ENCODE measurements at regions not wholly inside any gene's neighbourhood (a gene's known extent, or its start where the extent isn't known, plus 50 kb on each side); places are given as distances from the start of the nearest gene placed in this dataset.

DNA sequence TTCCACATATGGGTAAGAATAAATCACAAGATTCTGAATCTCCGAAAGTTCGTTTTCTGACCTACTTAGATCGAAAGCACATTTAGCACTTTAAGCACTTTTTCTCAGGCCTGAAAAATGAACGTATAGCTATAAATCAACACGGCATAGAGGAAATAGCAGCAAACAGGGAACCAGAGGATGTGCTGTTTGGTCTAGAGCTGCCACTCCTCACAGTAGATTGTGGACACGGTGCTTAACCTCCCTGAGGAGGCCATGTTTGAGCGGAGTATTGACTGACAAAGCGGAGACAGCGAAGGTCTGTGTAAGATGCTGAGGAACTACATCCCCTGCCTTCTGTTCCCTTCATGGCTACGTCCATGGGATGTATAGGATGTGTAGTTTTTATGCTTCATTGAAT, 452.8 kb upstream of the NCAM2 start:
- Histone ChIP-seq H3K27me3 (ENCODE audit: insufficient read depth, low read length) (no peaks in the 10 kb centered on the region), H3K4me3 (ENCODE audit: insufficient read depth, low read depth, low read length) (no peak overlapping the region), H3K9ac (ENCODE audit: low read length) (no peak overlapping the region), H3K4me2 (ENCODE audit: low read length) (no peak overlapping the region), H3K79me2 (ENCODE audit: insufficient read depth, low read length) (no peaks in the 10 kb centered on the region), H2AFZ (ENCODE audit: low read depth, low read length) (no peak overlapping the region), H3K27ac (ENCODE audit: low read depth, low read length) (no peak overlapping the region), H3K9me3 (ENCODE audit: insufficient read depth, low read depth, low read length) (no peaks in the 10 kb centered on the region), H3K36me3 (ENCODE audit: insufficient read depth, low read length) (no peaks in the 10 kb centered on the region), H4K20me1 (ENCODE audit: insufficient read depth, low read length) (no peaks in the 10 kb centered on the region), H3K4me1 (ENCODE audit: insufficient read depth, low read length) (no peaks in the 10 kb centered on the region)
- Mint-ChIP-seq H3K4me3 (ENCODE audit: unreplicated experiment) (no peak overlapping the region), H3K4me1 (ENCODE audit: low read depth, unreplicated experiment) (no peaks in the 10 kb centered on the region), H3K27me3 (ENCODE audit: low read depth, unreplicated experiment) (no peaks in the 10 kb centered on the region), H3K36me3 (ENCODE audit: low read depth, unreplicated experiment) (no peaks in the 10 kb centered on the region), H3K9me3 (ENCODE audit: unreplicated experiment) (no peaks in the 10 kb centered on the region), H3K27ac (ENCODE audit: unreplicated experiment) (no peak overlapping the region)
- DNase-seq (ENCODE audit: low read depth) (no peak), FAIRE-seq (no peak)
- no peak for TF ChIP-seq EZH2 (IDR thresholded peaks at IDR 0.05; ENCODE audit: insufficient read depth, low read length)
- TF ChIP-seq, protein P1, sequence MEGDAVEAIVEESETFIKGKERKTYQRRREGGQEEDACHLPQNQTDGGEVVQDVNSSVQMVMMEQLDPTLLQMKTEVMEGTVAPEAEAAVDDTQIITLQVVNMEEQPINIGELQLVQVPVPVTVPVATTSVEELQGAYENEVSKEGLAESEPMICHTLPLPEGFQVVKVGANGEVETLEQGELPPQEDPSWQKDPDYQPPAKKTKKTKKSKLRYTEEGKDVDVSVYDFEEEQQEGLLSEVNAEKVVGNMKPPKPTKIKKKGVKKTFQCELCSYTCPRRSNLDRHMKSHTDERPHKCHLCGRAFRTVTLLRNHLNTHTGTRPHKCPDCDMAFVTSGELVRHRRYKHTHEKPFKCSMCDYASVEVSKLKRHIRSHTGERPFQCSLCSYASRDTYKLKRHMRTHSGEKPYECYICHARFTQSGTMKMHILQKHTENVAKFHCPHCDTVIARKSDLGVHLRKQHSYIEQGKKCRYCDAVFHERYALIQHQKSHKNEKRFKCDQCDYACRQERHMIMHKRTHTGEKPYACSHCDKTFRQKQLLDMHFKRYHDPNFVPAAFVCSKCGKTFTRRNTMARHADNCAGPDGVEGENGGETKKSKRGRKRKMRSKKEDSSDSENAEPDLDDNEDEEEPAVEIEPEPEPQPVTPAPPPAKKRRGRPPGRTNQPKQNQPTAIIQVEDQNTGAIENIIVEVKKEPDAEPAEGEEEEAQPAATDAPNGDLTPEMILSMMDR (IDR thresholded peaks at IDR 0.05; ENCODE audit: insufficient read depth, low read depth, low read length), result no peak

DNA sequence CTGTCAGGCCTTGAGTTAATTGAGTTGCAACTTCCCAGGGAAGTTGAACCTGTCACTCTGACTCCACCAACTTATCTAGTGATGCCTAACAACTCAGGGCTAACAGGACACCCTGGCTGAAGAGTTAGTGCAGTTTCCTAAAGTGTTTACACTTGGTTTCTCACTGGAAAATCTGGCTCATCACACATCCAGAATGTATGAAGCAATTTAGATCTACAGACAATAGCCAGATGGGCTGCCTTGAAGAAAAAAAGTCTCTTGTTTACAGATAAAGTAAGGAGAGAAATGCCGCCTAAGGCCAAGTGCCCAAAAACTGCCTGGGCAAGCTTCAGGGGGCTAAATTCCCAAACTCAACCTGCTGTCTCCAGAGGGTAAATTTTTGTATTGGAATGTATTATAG, 446.3 kb upstream of the NCAM2 start:
- no peaks in the 10 kb centered on the region for H3K36me3 Mint-ChIP-seq (ENCODE audit: low read depth, unreplicated experiment)
- Histone ChIP-seq H3K27me3 (ENCODE audit: insufficient read depth, low read length) (no peaks in the 10 kb centered on the region), H4K20me1 (ENCODE audit: insufficient read depth, low read length) (no peaks in the 10 kb centered on the region), H3K9me3 (ENCODE audit: insufficient read depth, low read depth, low read length) (no peaks in the 10 kb centered on the region), H3K4me1 (ENCODE audit: insufficient read depth, low read length) (no peaks in the 10 kb centered on the region), H3K36me3 (ENCODE audit: insufficient read depth, low read length) (no peaks in the 10 kb centered on the region), H2AFZ (ENCODE audit: low read depth, low read length) (no peak overlapping the region), H3K9ac (ENCODE audit: low read length) (no peak overlapping the region), H3K4me3 (ENCODE audit: insufficient read depth, low read depth, low read length) (no peak overlapping the region), H3K79me2 (ENCODE audit: insufficient read depth, low read length) (no peaks in the 10 kb centered on the region), H3K4me2 (ENCODE audit: low read length) (no peak overlapping the region), H3K27ac (ENCODE audit: low read depth, low read length) (no peak overlapping the region)
- H3K4me1 Mint-ChIP-seq (ENCODE audit: low read depth, unreplicated experiment), result no peaks in the 10 kb centered on the region
- no peaks in the 10 kb centered on the region for H3K27me3 Mint-ChIP-seq (ENCODE audit: low read depth, unreplicated experiment)
- H3K27ac Mint-ChIP-seq (ENCODE audit: unreplicated experiment), result no peak overlapping the region
- H3K9me3 Mint-ChIP-seq (ENCODE audit: unreplicated experiment), result no peaks in the 10 kb centered on the region
- TF ChIP-seq, protein P1 (IDR thresholded peaks at IDR 0.05; ENCODE audit: insufficient read depth, low read depth, low read length), result no peak
- TF ChIP-seq EZH2 (IDR thresholded peaks at IDR 0.05; ENCODE audit: insufficient read depth, low read length), result no peak
- no peak for FAIRE-seq
- H3K4me3 Mint-ChIP-seq (ENCODE audit: unreplicated experiment), result no peak overlapping the region
- no peak for DNase-seq (ENCODE audit: low read depth)

DNA sequence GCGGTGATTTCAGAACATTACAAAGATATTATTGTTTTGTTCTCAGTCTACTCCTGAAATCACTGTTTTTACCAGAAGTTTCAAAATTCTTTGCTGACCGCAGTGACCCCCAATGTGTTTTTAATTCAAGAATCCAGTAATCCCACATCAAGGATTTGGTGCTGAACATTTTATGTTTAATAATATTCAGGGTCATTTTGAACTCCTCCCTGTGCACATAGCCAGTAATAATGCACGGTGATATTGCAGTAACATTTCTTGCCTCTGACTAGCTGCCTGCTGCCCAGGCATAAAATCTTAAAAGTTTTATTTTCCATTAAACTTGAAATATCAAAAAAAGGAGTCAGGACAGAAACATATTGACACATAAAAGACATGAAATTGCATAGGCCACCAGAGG, 443.4 kb upstream of the NCAM2 start:
- TF ChIP-seq, protein P1 (IDR thresholded peaks at IDR 0.05; ENCODE audit: insufficient read depth, low read depth, low read length), result no peak
- TF ChIP-seq EZH2 (IDR thresholded peaks at IDR 0.05; ENCODE audit: insufficient read depth, low read length), result no peak
- no peak for FAIRE-seq
- H3K4me3 Mint-ChIP-seq (ENCODE audit: unreplicated experiment), result no peak overlapping the region

More for the DNA sequence above, 443.4 kb upstream of the NCAM2 start:
- Mint-ChIP-seq H3K9me3 (ENCODE audit: unreplicated experiment) (no peaks in the 10 kb centered on the region), H3K27me3 (ENCODE audit: low read depth, unreplicated experiment) (no peaks in the 10 kb centered on the region), H3K27ac (ENCODE audit: unreplicated experiment) (no peak overlapping the region), H3K4me1 (ENCODE audit: low read depth, unreplicated experiment) (no peaks in the 10 kb centered on the region), H3K36me3 (ENCODE audit: low read depth, unreplicated experiment) (no peaks in the 10 kb centered on the region)
- H3K4me2 ChIP-seq (ENCODE audit: low read length), result no peak overlapping the region
- H3K27me3 ChIP-seq (ENCODE audit: insufficient read depth, low read length), result no peaks in the 10 kb centered on the region
- no peak overlapping the region for H2AFZ ChIP-seq (ENCODE audit: low read depth, low read length)
- H3K4me3 ChIP-seq (ENCODE audit: insufficient read depth, low read depth, low read length), result no peak overlapping the region
- H3K36me3 ChIP-seq (ENCODE audit: insufficient read depth, low read length), result no peaks in the 10 kb centered on the region
- no peaks in the 10 kb centered on the region for H3K79me2 ChIP-seq (ENCODE audit: insufficient read depth, low read length)
- no peak overlapping the region for H3K9ac ChIP-seq (ENCODE audit: low read length)
- no peaks in the 10 kb centered on the region for H3K4me1 ChIP-seq (ENCODE audit: insufficient read depth, low read length)
- H3K27ac ChIP-seq (ENCODE audit: low read depth, low read length), result no peak overlapping the region
- DNase-seq (ENCODE audit: low read depth), result no peak
- H4K20me1 ChIP-seq (ENCODE audit: insufficient read depth, low read length), result no peaks in the 10 kb centered on the region
- H3K9me3 ChIP-seq (ENCODE audit: insufficient read depth, low read depth, low read length), result peaks cover 6% of the 10 kb centered on the region

Data from astrocyte (in vitro differentiated cells and primary cell).